NOMO-1 treated with dmso at 0.1 percent for 144 hours (cell line): ENCODE measurements at regions not wholly inside any gene's neighbourhood (a gene's known extent, or its start where the extent isn't known, plus 50 kb on each side); places are given as distances from the start of the nearest gene placed in this dataset.
"Not testable (repeated sequence)": the region's sequence is repeated elsewhere in the genome, so short reads cannot be mapped to it uniquely, and the experiment has no call there.

ENCODE experiments used
- DNase-seq: peaks from one replicate; lab custom pipeline; 2025; ENCODE audit not compliant: unreplicated experiment; lab: John Stamatoyannopoulos, UW

GRCh38 chr5:101783241-101784013, 512.7 kb downstream of the SLCO4C1 start:
- no peak for DNase-seq

DNA sequence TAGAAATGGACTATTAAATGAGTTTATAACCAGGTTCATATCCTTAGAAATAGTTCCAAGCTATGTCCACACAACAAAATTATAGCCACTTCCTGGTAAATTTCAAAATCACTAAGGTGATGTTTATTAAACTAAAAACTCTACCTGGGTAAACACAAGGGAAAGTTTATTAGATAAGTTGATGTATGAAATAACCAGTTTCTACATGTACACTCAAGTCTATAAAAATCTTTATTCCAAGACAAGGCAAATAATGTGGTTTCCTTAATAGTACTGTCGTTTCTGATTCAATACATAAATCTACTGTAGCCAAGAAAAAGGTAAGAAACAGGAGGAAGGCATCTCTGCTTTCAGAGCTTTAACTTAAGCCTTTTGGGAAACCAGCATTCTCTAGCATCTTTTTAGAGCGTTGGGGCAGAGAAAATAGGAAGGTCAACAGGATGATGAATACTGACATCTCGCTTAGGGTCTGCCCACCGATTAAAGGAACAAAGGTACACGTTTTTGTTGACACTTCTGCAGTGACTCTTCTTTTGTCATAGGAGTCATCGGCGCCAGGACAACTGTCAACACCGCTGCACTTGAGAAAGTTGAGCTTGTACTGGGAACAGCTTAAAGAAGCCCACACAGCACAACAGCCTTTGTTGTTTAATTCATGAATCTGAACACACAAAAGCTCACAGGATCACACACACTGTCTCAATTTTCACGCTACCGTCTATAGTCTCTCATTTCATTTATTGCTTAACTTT, 513.6 kb downstream of the SLCO4C1 start:
- no peak for DNase-seq

GRCh38 chr5:101751105-101751504, 545.0 kb downstream of the SLCO4C1 start:
- no peak for DNase-seq

GRCh38 chr5:101743000-101743399, 553.1 kb downstream of the SLCO4C1 start:
- DNase-seq = not testable (repeated sequence)

GRCh38 chr5:101728933-101729332, 567.2 kb downstream of the SLCO4C1 start:
- DNase-seq = no peak

DNA sequence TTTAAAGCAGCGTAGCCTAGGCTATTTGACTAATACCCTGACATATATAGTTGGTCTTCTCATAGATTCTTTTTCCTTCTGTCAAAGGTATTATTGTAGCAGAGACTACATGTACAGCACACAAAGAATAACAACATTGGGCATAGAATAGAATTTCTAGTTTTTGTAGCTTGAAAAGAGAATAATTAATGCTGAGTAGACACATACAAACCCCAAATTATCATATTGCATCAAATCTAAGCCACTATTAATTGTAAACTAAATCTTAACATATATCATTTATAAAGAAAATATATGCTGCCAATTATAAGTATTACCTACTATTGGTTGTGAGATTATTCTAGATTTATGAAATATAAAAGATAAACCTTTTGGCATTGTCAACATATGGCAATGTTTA, 574.5 kb downstream of the SLCO4C1 start:
- DNase-seq = no peak

DNA sequence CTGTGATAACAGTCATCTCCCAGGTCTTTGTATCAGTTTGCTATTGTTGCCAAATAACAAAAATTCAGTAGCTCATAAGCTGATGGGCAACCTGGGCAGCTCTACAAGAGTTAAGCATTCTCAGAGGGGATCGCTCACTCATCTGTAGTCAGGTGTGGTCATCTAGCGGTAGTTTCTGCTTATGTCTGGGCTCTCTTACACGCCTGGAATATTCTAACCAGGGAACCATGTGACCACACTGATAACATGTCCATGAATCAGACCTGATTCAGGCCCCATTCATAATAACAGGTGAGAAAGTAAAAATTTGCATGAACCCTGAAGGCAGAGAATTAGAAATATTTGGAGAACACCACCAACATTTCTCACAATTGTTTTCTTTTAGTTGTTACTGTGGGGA, 576.1 kb downstream of the SLCO4C1 start:
- DNase-seq = no peak

GRCh38 chr5:101717721-101718120, 578.4 kb downstream of the SLCO4C1 start:
- DNase-seq = no peak

- DNase-seq = no peak
Measured at GRCh38 chr5:101716941-101717340, 579.1 kb downstream of the SLCO4C1 start.

DNA sequence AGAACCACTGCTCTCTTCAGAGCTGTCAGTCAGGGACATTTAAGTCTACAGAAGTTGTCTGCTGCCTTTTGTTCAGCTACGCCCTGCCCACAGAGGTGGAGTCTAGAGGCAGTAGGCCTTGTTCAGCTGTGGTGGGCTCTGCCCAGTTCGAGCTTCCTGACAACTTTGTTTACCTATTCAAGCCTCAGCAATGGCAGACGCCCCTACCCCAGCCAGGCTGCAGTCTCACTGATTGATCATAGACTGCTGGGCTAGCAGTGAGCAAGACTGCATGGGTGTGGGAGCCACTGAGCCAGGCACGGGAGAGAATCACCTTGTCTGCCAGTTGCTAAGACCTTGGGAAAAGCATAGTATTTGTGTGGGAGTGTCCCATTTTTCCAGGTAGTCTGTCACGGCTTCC, 580.3 kb downstream of the SLCO4C1 start:
- not testable (repeated sequence) for DNase-seq

DNA sequence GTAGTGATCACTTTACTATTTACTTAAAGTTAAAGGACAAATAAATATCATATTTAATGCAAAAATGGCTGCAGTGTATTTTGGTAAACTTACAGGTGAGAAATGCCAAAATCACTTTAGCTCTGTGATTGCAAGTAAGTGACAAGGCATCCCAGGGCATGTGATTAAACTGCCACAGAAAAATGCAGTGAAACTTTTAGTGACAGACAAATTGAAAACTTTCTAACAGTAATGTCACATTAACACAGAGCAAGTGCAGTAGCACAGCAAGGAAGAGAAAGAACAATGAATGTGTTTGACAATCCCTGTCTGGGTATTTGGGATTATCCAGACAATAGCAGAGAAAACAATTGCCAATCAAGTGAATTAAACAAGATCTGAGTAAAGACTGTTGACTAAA, 606.8 kb downstream of the SLCO4C1 start:
- DNase-seq = no peak

- DNase-seq = no peak
Measured at GRCh38 chr5:101688156-101688555, 607.9 kb downstream of the SLCO4C1 start.

DNA sequence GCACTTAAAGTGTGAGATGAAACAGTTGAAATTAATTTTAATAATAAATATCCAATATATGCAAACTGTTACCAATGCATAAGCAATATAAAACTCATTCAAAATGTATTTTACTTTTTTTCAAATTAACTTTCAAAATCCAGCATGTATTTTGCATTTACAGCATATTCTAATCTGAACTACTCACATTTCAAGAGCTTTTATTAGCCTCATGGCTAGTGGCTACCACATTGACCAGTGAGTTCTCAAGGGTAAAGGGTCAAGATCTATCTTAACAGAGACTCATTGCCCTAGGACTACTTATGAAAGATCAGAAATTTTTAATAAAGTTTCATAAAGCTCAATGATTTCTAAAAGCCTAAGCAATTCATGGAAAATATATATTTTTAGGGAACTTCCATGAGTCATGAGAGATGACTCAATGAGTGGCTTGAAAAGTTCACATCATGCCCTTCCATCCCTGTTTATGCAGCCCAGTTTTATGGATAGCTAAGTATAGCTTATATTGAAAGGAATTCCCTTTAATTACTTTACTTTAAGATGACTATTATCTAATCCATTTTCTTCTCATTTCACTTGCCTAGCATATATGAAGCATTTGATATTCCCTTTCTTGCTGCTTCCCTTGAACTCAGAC, 608.6 kb downstream of the SLCO4C1 start:
- no peak for DNase-seq

- DNase-seq = no peak
Measured at GRCh38 chr5:101686536-101687157, 609.4 kb downstream of the SLCO4C1 start.

DNA sequence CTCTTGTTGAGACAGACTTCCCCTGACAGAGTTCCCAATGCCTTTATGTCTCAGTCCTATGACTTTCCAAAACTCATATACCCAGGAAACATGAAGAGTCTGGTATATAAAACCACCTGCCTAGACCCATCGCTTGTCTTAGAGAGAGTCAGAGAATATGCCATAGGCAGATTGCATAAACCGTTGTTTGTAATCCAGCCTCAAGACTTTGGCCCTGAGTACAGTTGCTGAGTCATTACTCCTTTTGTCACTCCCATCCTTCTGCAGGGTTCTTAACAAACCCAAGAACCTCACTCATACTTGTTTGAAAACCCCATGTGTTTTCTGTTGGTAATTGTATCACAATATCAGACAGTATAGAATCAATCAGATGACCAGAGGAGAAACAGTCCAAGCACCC, 616.3 kb downstream of the SLCO4C1 start:
- peak; percentile 45 for DNase-seq

DNA sequence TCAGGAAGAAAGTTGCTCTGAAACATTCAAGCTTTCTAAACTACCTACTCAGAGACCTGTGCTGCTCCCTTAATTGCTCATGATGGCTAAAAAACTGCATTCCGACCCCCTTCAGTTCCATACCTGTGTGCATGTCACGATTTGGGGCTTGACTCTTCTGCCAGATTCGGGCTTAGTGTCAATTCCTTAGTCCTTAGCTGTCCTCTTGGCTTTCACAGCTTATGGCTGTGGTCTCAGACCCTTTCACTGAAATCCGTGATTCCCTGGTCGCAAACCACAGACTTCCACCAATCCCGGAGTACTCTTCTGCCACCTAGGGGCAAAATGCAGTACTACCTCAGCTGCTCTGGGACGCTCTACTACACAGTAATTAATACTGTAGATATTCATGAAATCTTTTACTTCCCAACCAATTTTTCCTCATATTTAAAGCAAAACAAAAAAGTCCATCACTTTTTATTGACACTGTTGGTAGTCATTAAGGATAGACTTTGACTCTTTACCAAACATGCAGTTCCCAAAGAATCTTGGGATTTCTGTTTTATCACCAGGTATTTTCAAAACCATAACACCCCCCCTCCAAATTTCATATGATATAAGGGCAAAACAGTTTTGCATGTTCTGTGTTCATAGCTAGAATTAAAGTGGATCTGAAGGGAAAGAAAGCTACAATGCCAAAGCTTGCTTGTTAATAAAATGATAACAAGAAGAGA, 617.4 kb downstream of the SLCO4C1 start:
- DNase-seq = peak; percentile 44

- no peak for DNase-seq
Measured at GRCh38 chr5:101677961-101678360, 618.1 kb downstream of the SLCO4C1 start.

- DNase-seq = no peak
Measured at GRCh38 chr5:101676646-101677045, 619.4 kb downstream of the SLCO4C1 start.

- DNase-seq = no peak
Measured at GRCh38 chr5:101675510-101676219, 620.4 kb downstream of the SLCO4C1 start.

- no peak for DNase-seq
Measured at GRCh38 chr5:101673120-101673519, 623.0 kb downstream of the SLCO4C1 start.
